Liver (tissue), 3 donors: ENCODE measurements at regions not wholly inside any gene's neighbourhood (a gene's known extent, or its start where the extent isn't known, plus 50 kb on each side); places are given as distances from the start of the nearest gene placed in this dataset.

Experiments used
- ATF3 ChIP-seq: IDR thresholded peaks from 2 replicates; pipeline ENCODE4 v1.6.1; 2016; ENCODE audit warnings: antibody characterized with exemption
- CTCF ChIP-seq: fragments of 150-350 bp; IDR thresholded peaks from 2 replicates; pipeline ENCODE4 v1.5.1; 2017; ENCODE audit warnings: improper control_type of control experiment, low read depth, low read length; ENCODE audit not compliant: missing input control
- GABPA ChIP-seq, 2 donors: IDR thresholded peaks in 1 of 2; conservative IDR thresholded peaks in 1 of 2; 2 replicates each; pipeline ENCODE4 v1.6.1; 2016; ENCODE audit warnings: antibody characterized with exemption in 2 of 2, mild to moderate bottlenecking in 1 of 2, moderate library complexity in 1 of 2
- MAX ChIP-seq: IDR thresholded peaks from 2 replicates; pipeline ENCODE4 v1.6.1; 2016; ENCODE audit warnings: antibody characterized with exemption
- REST ChIP-seq: IDR thresholded peaks from 2 replicates; pipeline ENCODE4 v1.6.1; 2016; ENCODE audit warnings: antibody characterized with exemption, mild to moderate bottlenecking
- TAF1 ChIP-seq: conservative IDR thresholded peaks from 2 replicates; pipeline ENCODE4 v1.6.1; 2016; ENCODE audit warnings: antibody characterized with exemption, mild to moderate bottlenecking
- donor health status: healthy.
- donor health status: healthy.

- TF ChIP-seq CTCF, result no peak
- TF ChIP-seq GABPA (IDR thresholded peaks at IDR 0.05 in 1 of 2, conservative IDR thresholded peaks at IDR 0.05 in 1 of 2), result no peak
- TF ChIP-seq REST, result no peak
- TF ChIP-seq ATF3, result no peak
- no peak for TF ChIP-seq TAF1
- TF ChIP-seq MAX, result no peak
Observed at GRCh38 chr22:22746963-22747933, 102.8 kb downstream of the GGTLC2 start.
